Spleen (tissue), 7 donors: ENCODE measurements at regions not wholly inside any gene's neighbourhood (a gene's known extent, or its start where the extent isn't known, plus 50 kb on each side); places are given as distances from the start of the nearest gene placed in this dataset.

ENCODE experiments used
- CTCF ChIP-seq, 11 experiments: fragments of 200-600 bp in 7 of 11; fragments of 450-650 bp in 4 of 11; sonication (generic) in 4 of 11; IDR thresholded peaks in 8 of 11; conservative IDR thresholded peaks in 3 of 11; 1 replicate in 7 of 11; 2 replicates in 4 of 11; pipeline versions ENCODE4 v1.4.0 to v1.8.0; 2016 to 2021; ENCODE audit warnings: antibody characterized with exemption in 11 of 11, inconsistent platforms in 4 of 11, mild to moderate bottlenecking in 1 of 11
- POLR2A ChIP-seq, 3 donors: fragments of 450-650 bp; IDR thresholded peaks; one replicate each; pipeline ENCODE4 v1.5.1; 2017; ENCODE audit warnings: antibody characterized with exemption in 3 of 3, mild to moderate bottlenecking in 1 of 3
- POLR2AphosphoS5 ChIP-seq, 3 donors: sonication (generic); formaldehyde crosslinking; IDR thresholded peaks; one replicate each; pipeline ENCODE4 v1.5.1; 2017; ENCODE audit warnings: antibody characterized with exemption in 3 of 3
- donor health status: DM: no; HTN: no; CAD: no; lungs with moderate emphysema.
- donor health status: DM: no; HTN: no; CAD: no.
- donor health status: DM: no; HTN: no; CAD: no.

- TF ChIP-seq CTCF (IDR thresholded peaks at IDR 0.05 in 8 of 11, conservative IDR thresholded peaks at IDR 0.05 in 3 of 11) (no peak), POLR2AphosphoS5 (IDR thresholded peaks at IDR 0.05) (no peak), POLR2A (IDR thresholded peaks at IDR 0.05) (no peak)
Measured at GRCh38 chr1:199858856-199859255, 168.7 kb upstream of the NR5A2 start.
